Fibroblast of lung (primary cell): ENCODE measurements at regions not wholly inside any gene's neighbourhood (a gene's known extent, or its start where the extent isn't known, plus 50 kb on each side); places are given as distances from the start of the nearest gene placed in this dataset.

Source experiments
- DNase-seq, 2 donors: peaks; one replicate each; pipeline versions ENCODE4 v3.0.0 to v3.0.0-alpha.2; 2010; ENCODE audit warnings: low read depth in 2 of 2
- H2AFZ ChIP-seq: 2 replicates; pipeline ENCODE4 v1.5.1; 2012; ENCODE audit warnings: low read length, control low read depth, inconsistent platforms
- H3K27ac ChIP-seq: 2 replicates; pipeline ENCODE4 v1.5.1; 2011; ENCODE audit warnings: low read length, control low read depth; ENCODE audit not compliant: insufficient read depth
- H3K27me3 ChIP-seq: 2 replicates; pipeline ENCODE4 v1.5.1; 2011; ENCODE audit warnings: mild to moderate bottlenecking, low read length; ENCODE audit not compliant: control insufficient read depth, insufficient read depth
- H3K36me3 ChIP-seq: 2 replicates; pipeline ENCODE4 v1.5.1; 2011; ENCODE audit warnings: low read length; ENCODE audit not compliant: control insufficient read depth, insufficient read depth
- H3K4me1 ChIP-seq: 2 replicates; pipeline ENCODE4 v1.5.1; 2011; ENCODE audit warnings: low read length; ENCODE audit not compliant: control insufficient read depth, insufficient read depth; ENCODE audit errors: extremely low read depth
- H3K4me2 ChIP-seq: 2 replicates; pipeline ENCODE4 v1.5.1; 2011; ENCODE audit warnings: low read length, control low read depth; ENCODE audit not compliant: insufficient read depth; ENCODE audit errors: extremely low read depth
- H3K4me3 ChIP-seq, 4 experiments: fragments of 200-600 bp in 1 of 4; sonication (generic) in 1 of 4; replicated peaks in 1 of 4; 2 replicates each; pipeline ENCODE4 v1.5.1; 2011 to 2016; ENCODE audit warnings: low read length in 4 of 4, low read depth in 3 of 4, mild to moderate bottlenecking in 3 of 4, control low read depth in 2 of 4, inconsistent platforms in 1 of 4, mixed read lengths in 1 of 4; ENCODE audit not compliant: insufficient read depth in 1 of 4; ENCODE audit errors: control extremely low read depth in 1 of 4
- H3K79me2 ChIP-seq: 2 replicates; pipeline ENCODE4 v1.5.1; 2012; ENCODE audit warnings: mild to moderate bottlenecking, low read length, inconsistent platforms; ENCODE audit not compliant: control insufficient read depth, insufficient read depth
- H3K9ac ChIP-seq: 2 replicates; pipeline ENCODE4 v1.5.1; 2011; ENCODE audit warnings: mild to moderate bottlenecking, low read length, control low read depth; ENCODE audit not compliant: insufficient read depth
- H3K9me3 ChIP-seq: 2 replicates; pipeline ENCODE4 v1.5.1; 2012; ENCODE audit warnings: low read depth, low read length; ENCODE audit not compliant: control insufficient read depth, insufficient read depth
- H4K20me1 ChIP-seq: 2 replicates; pipeline ENCODE4 v1.5.1; 2011; ENCODE audit warnings: low read length; ENCODE audit not compliant: control insufficient read depth, insufficient read depth; ENCODE audit errors: extremely low read depth
- CTCF ChIP-seq, 2 donors: IDR thresholded peaks in 1 of 2; conservative IDR thresholded peaks in 1 of 2; 1 replicate in 1 of 2; 2 replicates in 1 of 2; pipeline ENCODE4 v1.5.1; 2011 to 2012; ENCODE audit warnings: low read length in 2 of 2, control low read depth in 1 of 2, inconsistent platforms in 1 of 2, low read depth in 1 of 2, mild to moderate bottlenecking in 1 of 2
- EZH2 ChIP-seq: IDR thresholded peaks from 2 replicates; pipeline ENCODE4 v1.5.1; 2012; ENCODE audit warnings: low read length, control low read depth, mild to moderate bottlenecking; ENCODE audit errors: missing control alignments

DNA sequence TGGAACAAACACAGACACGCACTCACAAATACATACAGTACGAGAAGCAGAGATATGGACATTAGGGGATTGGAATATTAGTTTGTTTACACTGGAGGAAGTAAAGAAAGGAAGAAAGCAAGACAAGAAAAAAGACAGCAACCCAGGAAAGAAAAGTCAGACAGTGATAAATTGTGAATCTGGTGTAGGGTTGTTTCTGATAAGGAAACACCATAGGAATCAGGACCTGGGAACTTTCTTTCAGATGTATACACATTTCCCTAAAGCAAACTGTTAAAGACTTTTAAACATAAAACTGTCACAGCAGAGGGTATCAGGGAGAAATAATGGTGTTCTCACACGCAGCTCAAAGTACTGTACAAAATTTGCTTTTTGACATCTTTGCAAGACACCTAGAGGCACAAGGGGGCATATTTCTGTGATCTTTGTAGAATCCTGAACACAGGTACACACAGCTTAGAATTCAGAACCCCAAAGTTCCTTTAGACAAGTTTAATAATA, 153.7 kb downstream of the TUSC7 start:
- Histone ChIP-seq H3K27ac (no peak overlapping the region), H3K9me3 (no peaks in the 10 kb centered on the region), H2AFZ (no peak overlapping the region), H3K36me3 (no peaks in the 10 kb centered on the region), H4K20me1 (no peaks in the 10 kb centered on the region), H3K79me2 (no peaks in the 10 kb centered on the region), H3K4me3 (no peak overlapping the region), H3K4me1 (no peaks in the 10 kb centered on the region), H3K9ac (no peak overlapping the region), H3K4me2 (no peak overlapping the region), H3K27me3 (no peaks in the 10 kb centered on the region)
- peak in 1 of 2 donors; percentile 2 for DNase-seq
- TF ChIP-seq EZH2 (no peak), CTCF (conservative IDR thresholded peaks at IDR 0.05 in 1 of 2, IDR thresholded peaks at IDR 0.05 in 1 of 2; ENCODE audit: low read depth in 1 of 2, low read length in 2 of 2) (no peak)

GRCh38 chr3:116863822-116864589, 154.4 kb downstream of the TUSC7 start:
- Histone ChIP-seq H3K4me3 (peak overlapping the region; percentile 8 to 84 (median 44)), H3K9me3 (no peaks in the 10 kb centered on the region), H3K4me1 (no peaks in the 10 kb centered on the region), H2AFZ (peak overlapping the region; percentile 62), H3K9ac (no peak overlapping the region), H3K4me2 (peak overlapping the region; percentile 67), H3K79me2 (no peaks in the 10 kb centered on the region), H3K36me3 (no peaks in the 10 kb centered on the region), H3K27me3 (no peaks in the 10 kb centered on the region), H4K20me1 (no peaks in the 10 kb centered on the region), H3K27ac (no peak overlapping the region)
- DNase-seq = peak; percentile 42 to 76
- TF ChIP-seq EZH2 (no peak), CTCF (conservative IDR thresholded peaks at IDR 0.05 in 1 of 2, IDR thresholded peaks at IDR 0.05 in 1 of 2; ENCODE audit: low read depth in 1 of 2, low read length in 2 of 2) (peak; percentile 45 to 59)

DNA sequence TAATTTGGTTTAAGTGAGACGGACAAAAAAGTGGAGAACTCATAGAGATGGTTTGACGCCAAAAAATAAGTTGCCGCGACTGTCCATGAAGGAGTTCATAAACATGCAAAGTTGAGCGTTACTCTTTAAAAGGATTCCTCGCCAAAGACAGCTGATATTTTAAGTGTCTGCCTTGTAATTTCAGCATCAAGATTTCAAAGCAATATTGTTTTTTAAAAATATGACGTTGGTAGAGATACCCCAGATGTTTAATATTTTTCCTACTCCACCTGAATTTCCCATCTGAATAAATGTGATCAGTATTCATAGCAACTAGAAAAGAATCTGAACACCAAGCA, 155.0 kb downstream of the TUSC7 start:
- Histone ChIP-seq H4K20me1 (no peaks in the 10 kb centered on the region), H3K27ac (no peak overlapping the region), H2AFZ (peak overlapping the region; percentile 62), H3K9me3 (no peaks in the 10 kb centered on the region), H3K9ac (no peak overlapping the region), H3K79me2 (no peaks in the 10 kb centered on the region), H3K4me1 (no peaks in the 10 kb centered on the region), H3K36me3 (no peaks in the 10 kb centered on the region), H3K27me3 (no peaks in the 10 kb centered on the region), H3K4me2 (peak overlapping the region; percentile 67), H3K4me3 (peak overlapping the region; percentile 8 to 84 (median 44))
- TF ChIP-seq EZH2 (no peak), CTCF (conservative IDR thresholded peaks at IDR 0.05 in 1 of 2, IDR thresholded peaks at IDR 0.05 in 1 of 2; ENCODE audit: low read depth in 1 of 2, low read length in 2 of 2) (no peak)
- no peak for DNase-seq
